ENCODE measurements at regions not wholly inside any gene's neighbourhood (a gene's known extent, or its start where the extent isn't known, plus 50 kb on each side); places are given as distances from the start of the nearest gene placed in this dataset.
"Not testable (repeated sequence)": the region's sequence is repeated elsewhere in the genome, so short reads cannot be mapped to it uniquely, and the experiment has no call there.

DNA sequence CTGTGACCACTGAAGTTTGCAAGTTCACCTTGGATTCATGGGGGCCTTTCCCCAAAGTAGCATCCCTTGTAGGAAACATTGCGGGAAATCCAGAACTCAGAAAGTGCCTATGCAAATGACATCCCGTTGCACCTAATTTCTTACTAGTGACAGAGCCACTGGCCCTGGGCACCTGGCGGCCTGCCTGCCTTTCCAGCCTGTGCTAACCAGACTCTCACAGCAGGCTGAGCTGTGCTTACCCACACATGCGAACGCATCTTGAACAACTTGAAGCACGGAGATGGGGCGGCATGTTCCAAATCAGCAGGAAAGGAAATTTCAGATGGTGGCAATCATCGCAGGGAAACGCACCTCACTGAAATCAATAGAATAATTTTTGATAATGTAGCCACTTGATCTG is 405.8 kb downstream of the TMEM182 start:
- no peak overlapping the region for H3K27ac ChIP-seq (ENCODE audit: low read length)
- DNase-seq = no peak
- no peaks in the 10 kb centered on the region for H3K4me1 ChIP-seq (ENCODE audit: control insufficient read depth, insufficient read depth, low read length)
- no peaks in the 10 kb centered on the region for H3K36me3 ChIP-seq (ENCODE audit: control insufficient read depth, insufficient read depth, low read length)
- H3K4me3 ChIP-seq (ENCODE audit: low read length) = no peak overlapping the region
- 80% methylated on average over 1 of the region's 9 CpGs for WGBS (ENCODE audit: insufficient coverage, low lambda C conversion rate)
- H3K9me3 ChIP-seq (ENCODE audit: control insufficient read depth, low read depth, low read length) = no peaks in the 10 kb centered on the region
- no peaks in the 10 kb centered on the region for H3K27me3 ChIP-seq (ENCODE audit: control insufficient read depth, insufficient read depth, low read length)

DNA sequence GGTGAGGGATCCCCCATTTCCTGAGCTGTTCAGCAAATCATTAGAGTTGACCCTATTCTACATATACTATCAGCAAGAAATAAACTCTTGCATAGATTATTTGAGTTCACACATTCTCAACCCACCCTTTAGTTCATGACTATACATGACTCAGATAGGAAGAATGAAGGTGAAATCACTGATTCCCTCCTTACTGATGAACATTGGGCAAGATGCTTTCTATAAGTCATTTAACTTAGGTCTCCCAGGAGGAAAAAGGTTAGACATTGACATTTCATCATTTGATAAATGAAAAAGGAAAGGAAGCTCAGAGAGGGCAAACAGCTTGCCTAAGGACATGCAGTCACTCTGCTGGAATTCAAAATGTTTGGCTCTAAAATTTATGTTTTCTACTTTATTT is 408.0 kb downstream of the TMEM182 start:
- no peak overlapping the region for H3K4me3 ChIP-seq (ENCODE audit: low read length)
- no peaks in the 10 kb centered on the region for H3K4me1 ChIP-seq (ENCODE audit: control insufficient read depth, insufficient read depth, low read length)
- no peaks in the 10 kb centered on the region for H3K9me3 ChIP-seq (ENCODE audit: control insufficient read depth, low read depth, low read length)
- H3K36me3 ChIP-seq (ENCODE audit: control insufficient read depth, insufficient read depth, low read length) = no peaks in the 10 kb centered on the region
- H3K27me3 ChIP-seq (ENCODE audit: control insufficient read depth, insufficient read depth, low read length) = no peaks in the 10 kb centered on the region
- H3K27ac ChIP-seq (ENCODE audit: low read length) = no peak overlapping the region
- DNase-seq = no peak

DNA sequence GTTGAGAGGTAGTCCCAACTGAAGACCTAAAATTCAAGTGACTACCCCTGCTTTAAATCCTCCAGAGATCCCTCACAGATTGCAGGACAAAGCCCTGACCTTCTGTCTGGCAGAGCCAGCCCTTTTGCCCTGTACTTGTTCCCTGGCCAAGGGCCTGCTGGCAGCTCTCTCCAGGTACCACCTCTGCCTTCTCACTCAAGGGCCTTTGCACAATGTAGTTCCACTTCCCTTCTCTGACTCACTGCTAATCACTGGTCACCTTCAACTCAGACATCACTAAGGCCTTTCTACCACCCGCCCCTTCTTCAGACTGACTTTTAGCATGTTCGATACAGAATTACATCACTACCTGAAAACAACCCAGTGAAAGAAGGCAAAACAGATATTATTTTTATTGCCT is 411.0 kb downstream of the TMEM182 start:
- Histone ChIP-seq H3K4me3 (ENCODE audit: low read length) (no peak overlapping the region), H3K36me3 (ENCODE audit: control insufficient read depth, insufficient read depth, low read length) (no peaks in the 10 kb centered on the region), H3K27me3 (ENCODE audit: control insufficient read depth, insufficient read depth, low read length) (no peaks in the 10 kb centered on the region), H3K9me3 (ENCODE audit: control insufficient read depth, low read depth, low read length) (no peaks in the 10 kb centered on the region), H3K27ac (ENCODE audit: low read length) (no peak overlapping the region), H3K4me1 (ENCODE audit: control insufficient read depth, insufficient read depth, low read length) (no peaks in the 10 kb centered on the region)
- WGBS (ENCODE audit: insufficient coverage, low lambda C conversion rate) = 100% methylated on average over 1 of the region's 2 CpGs
- DNase-seq = no peak

DNA sequence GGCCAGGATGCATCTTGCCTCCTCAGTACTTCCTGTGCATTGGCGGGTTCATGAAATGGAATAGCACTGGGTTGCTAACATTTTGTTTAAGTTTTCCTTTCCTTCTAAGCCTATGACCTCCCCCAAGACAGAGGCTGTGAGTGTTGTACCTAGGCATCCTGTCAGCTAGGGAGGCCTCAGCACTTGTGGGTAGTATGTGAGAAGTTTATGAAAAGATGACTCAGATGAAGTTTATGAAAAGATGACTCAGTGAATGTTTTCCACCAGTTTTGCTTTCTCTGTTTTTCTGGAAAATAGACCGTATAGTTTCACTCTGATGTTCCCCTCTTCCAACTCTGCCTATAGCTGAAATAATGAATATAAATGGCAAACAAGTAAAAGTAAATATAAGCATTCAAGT is 412.9 kb downstream of the TMEM182 start:
- WGBS (ENCODE audit: insufficient coverage, low lambda C conversion rate) = no CpG with 5 or more reads among the region's 2 CpGs
- Histone ChIP-seq H3K9me3 (ENCODE audit: control insufficient read depth, low read depth, low read length) (no peaks in the 10 kb centered on the region), H3K4me3 (ENCODE audit: low read length) (no peak overlapping the region), H3K4me1 (ENCODE audit: control insufficient read depth, insufficient read depth, low read length) (no peaks in the 10 kb centered on the region), H3K27ac (ENCODE audit: low read length) (no peak overlapping the region), H3K36me3 (ENCODE audit: control insufficient read depth, insufficient read depth, low read length) (no peaks in the 10 kb centered on the region), H3K27me3 (ENCODE audit: control insufficient read depth, insufficient read depth, low read length) (no peaks in the 10 kb centered on the region)
- no peak for DNase-seq

DNA sequence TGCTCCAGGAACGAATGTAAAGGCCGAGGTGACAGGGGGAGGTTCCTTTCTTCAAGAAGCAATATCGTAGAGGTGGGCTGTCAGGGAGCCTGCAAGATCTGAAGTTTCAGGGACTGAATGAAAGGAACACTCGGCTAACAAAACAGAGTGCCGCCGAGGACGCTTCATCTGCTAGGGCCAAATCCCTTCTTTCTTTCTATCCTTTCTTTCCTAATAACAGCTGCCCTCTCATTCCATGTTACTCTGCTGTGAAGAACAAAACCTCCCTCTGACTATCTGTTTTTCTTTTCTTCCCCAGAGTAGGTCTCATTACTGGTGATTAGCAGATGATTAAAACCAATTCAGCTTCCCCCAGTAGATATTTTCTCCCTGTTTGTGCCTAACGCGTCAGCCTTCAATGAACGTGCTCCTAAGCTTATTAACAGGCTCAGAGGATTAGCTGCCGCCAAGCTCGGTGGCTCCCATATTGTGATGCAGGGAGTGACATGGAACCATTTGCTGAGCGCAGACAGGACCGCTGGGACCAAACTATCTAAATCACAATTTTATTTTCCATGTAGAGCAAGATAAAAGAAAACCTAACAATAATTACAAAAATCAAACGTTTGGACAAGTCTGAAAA is 414.6 kb downstream of the TMEM182 start:
- no peaks in the 10 kb centered on the region for H3K27me3 ChIP-seq (ENCODE audit: control insufficient read depth, insufficient read depth, low read length)

DNA sequence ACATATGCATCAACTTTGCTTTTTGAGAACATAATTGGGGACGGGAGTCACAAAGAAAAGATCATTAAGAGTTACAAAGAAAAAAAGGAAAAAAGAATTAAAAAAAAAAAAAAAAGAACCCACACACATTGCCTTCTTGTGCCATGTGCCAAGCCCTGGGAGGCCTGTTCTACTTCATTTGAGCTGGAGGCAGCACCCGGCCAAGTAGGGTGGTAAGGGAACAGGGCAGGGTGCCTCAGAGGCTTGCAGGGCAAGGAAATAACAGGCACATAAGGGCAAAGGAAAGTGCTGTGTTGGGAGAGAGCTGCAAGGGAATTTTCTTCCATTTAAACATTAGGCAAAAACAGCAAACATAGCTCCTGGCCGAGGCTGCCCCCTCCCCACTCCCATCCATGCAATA is 418.0 kb downstream of the TMEM182 start:
- Histone ChIP-seq H3K36me3 (ENCODE audit: control insufficient read depth, insufficient read depth, low read length) (no peaks in the 10 kb centered on the region), H3K27me3 (ENCODE audit: control insufficient read depth, insufficient read depth, low read length) (no peaks in the 10 kb centered on the region), H3K4me3 (ENCODE audit: low read length) (no peak overlapping the region), H3K9me3 (ENCODE audit: control insufficient read depth, low read depth, low read length) (no peaks in the 10 kb centered on the region), H3K27ac (ENCODE audit: low read length) (no peak overlapping the region), H3K4me1 (ENCODE audit: control insufficient read depth, insufficient read depth, low read length) (no peaks in the 10 kb centered on the region)
- DNase-seq = no peak
- WGBS (ENCODE audit: insufficient coverage, low lambda C conversion rate) = 83% methylated on average over 1 of the region's 3 CpGs

More for the DNA sequence above, 414.6 kb downstream of the TMEM182 start:
- H3K4me1 ChIP-seq (ENCODE audit: control insufficient read depth, insufficient read depth, low read length) = no peaks in the 10 kb centered on the region
- DNase-seq = no peak
- no peaks in the 10 kb centered on the region for H3K9me3 ChIP-seq (ENCODE audit: control insufficient read depth, low read depth, low read length)
- H3K27ac ChIP-seq (ENCODE audit: low read length) = no peak overlapping the region
- 83% methylated on average over 1 of the region's 15 CpGs for WGBS (ENCODE audit: insufficient coverage, low lambda C conversion rate)
- no peak overlapping the region for H3K4me3 ChIP-seq (ENCODE audit: low read length)
- no peaks in the 10 kb centered on the region for H3K36me3 ChIP-seq (ENCODE audit: control insufficient read depth, insufficient read depth, low read length)

DNA sequence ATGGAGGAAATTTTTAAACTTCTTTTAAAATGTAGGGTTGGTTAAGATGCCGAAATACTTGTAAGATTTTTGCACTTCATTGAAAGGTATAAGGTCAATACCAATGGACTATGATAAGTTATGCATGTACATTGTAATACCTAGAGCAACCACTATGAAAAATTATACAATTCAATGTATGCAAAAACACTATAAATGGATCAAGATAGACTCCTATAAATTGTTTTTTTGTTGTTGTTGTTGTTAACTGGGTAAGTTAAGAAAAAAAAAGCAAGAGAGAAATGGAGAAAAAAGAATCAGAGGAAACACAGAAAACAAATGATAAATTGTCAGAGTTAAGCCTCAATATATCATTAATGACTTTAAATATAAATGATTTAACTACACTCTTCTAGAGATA is 421.2 kb downstream of the TMEM182 start:
- WGBS (ENCODE audit: insufficient coverage, low lambda C conversion rate) = no CpG with 5 or more reads among the region's 1 CpG
- Histone ChIP-seq H3K36me3 (ENCODE audit: control insufficient read depth, insufficient read depth, low read length) (no peaks in the 10 kb centered on the region), H3K9me3 (ENCODE audit: control insufficient read depth, low read depth, low read length) (no peaks in the 10 kb centered on the region), H3K4me3 (ENCODE audit: low read length) (no peak overlapping the region), H3K27me3 (ENCODE audit: control insufficient read depth, insufficient read depth, low read length) (no peaks in the 10 kb centered on the region), H3K4me1 (ENCODE audit: control insufficient read depth, insufficient read depth, low read length) (no peaks in the 10 kb centered on the region), H3K27ac (ENCODE audit: low read length) (no peak overlapping the region)
- DNase-seq = no peak

DNA sequence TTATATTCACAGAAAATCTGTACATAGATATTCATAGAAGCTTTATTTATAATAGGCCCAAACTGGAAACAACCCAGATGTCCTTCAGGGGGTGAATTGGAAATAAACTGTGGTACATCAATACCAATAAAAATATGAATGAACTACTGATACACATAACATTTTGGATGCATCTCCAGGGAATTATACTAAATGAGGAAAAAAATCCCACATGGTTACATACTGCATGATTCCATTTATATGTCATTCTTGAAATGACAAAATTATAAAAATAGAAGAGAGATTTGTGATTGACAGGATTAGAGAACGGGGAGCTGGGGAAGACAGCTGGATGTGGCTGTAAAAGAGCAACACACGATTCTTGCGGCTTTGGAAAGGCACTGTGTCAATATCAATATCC is 435.0 kb downstream of the TMEM182 start:
- Histone ChIP-seq H3K36me3 (ENCODE audit: control insufficient read depth, insufficient read depth, low read length) (no peaks in the 10 kb centered on the region), H3K4me1 (ENCODE audit: control insufficient read depth, insufficient read depth, low read length) (no peaks in the 10 kb centered on the region), H3K27me3 (ENCODE audit: control insufficient read depth, insufficient read depth, low read length) (no peaks in the 10 kb centered on the region), H3K4me3 (ENCODE audit: low read length) (no peak overlapping the region), H3K9me3 (ENCODE audit: control insufficient read depth, low read depth, low read length) (no peaks in the 10 kb centered on the region), H3K27ac (ENCODE audit: low read length) (no peak overlapping the region)
- no peak for DNase-seq
- no CpG with 5 or more reads among the region's 3 CpGs for WGBS (ENCODE audit: insufficient coverage, low lambda C conversion rate)

DNA sequence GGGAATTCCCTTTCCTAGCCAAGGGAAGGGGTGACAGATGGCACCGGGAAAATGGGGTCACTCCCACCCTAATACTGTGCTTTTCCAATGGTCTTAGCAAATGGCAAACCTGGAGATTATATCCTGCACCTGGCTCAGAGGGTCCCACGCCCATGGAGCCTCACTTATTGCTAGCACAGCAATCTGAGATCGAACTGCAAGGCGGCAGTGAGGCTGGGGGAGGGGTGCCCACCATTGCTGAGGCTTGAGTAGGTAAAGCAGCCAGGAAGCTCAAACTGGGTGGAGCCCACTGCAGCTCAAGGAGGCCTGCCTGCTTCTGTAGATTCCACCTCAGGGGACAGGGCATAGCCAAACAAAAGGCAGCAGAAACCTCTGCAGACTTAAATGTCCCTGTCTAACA is 438.9 kb downstream of the TMEM182 start:
- not testable (repeated sequence) for H3K27me3 ChIP-seq (ENCODE audit: control insufficient read depth, insufficient read depth, low read length); H3K4me3 ChIP-seq (ENCODE audit: low read length); H3K36me3 ChIP-seq (ENCODE audit: control insufficient read depth, insufficient read depth, low read length); DNase-seq; H3K4me1 ChIP-seq (ENCODE audit: control insufficient read depth, insufficient read depth, low read length); H3K9me3 ChIP-seq (ENCODE audit: control insufficient read depth, low read depth, low read length); H3K27ac ChIP-seq (ENCODE audit: low read length)
- WGBS (ENCODE audit: insufficient coverage, low lambda C conversion rate) = no CpG with 5 or more reads among the region's 4 CpGs

DNA sequence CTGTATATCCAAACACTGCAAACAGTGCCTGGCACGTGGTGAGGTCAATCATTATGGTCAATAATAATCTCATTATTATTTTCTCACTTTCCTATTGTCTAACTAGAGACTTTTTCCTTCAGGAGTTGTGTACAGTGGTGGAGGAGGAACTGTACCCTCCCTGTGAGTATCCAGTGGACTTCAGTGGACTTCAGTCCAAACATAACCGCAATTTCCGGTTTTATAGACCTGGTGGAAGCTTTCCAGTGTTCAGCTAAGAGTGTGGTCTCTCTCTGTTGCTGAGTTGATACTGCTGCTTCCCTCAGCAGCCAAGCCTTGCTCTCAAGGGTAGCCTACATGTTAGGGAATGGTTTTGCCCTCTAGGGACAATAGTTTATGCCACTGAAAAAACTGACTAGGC is 447.1 kb downstream of the TMEM182 start:
- H3K9me3 ChIP-seq (ENCODE audit: control insufficient read depth, low read depth, low read length) = no peaks in the 10 kb centered on the region
- DNase-seq = no peak
- H3K36me3 ChIP-seq (ENCODE audit: control insufficient read depth, insufficient read depth, low read length) = no peaks in the 10 kb centered on the region
- H3K27ac ChIP-seq (ENCODE audit: low read length) = no peak overlapping the region
- no peaks in the 10 kb centered on the region for H3K4me1 ChIP-seq (ENCODE audit: control insufficient read depth, insufficient read depth, low read length)
- H3K4me3 ChIP-seq (ENCODE audit: low read length) = no peak overlapping the region
- no CpG with 5 or more reads among the region's 3 CpGs for WGBS (ENCODE audit: insufficient coverage, low lambda C conversion rate)
- no peaks in the 10 kb centered on the region for H3K27me3 ChIP-seq (ENCODE audit: control insufficient read depth, insufficient read depth, low read length)

DNA sequence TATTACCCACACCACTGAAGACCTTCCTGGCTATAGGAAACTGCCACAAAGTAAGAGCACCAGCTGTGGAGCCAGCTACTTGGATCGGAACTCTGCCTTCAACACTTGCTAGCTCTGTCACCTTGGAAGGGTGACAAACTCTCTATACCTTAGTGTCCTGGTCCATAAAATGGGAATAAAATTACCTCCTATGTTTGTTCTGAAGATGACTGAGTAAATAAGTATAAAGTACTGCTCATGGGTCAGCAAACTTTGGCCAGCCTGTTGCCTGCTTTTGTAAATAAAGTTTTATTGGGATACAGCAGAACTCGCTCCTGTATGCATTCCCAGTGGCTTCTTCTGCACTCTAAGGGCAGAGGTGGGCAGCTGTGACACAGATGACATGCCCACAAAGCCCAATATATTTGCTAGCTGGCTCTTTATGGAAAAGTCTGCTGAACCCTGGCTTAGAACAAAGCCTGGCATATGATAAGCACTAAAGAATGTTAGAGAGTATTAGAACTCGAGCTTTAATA is 451.3 kb downstream of the TMEM182 start:
- Histone ChIP-seq H3K27ac (ENCODE audit: low read length) (no peak overlapping the region), H3K4me1 (ENCODE audit: control insufficient read depth, insufficient read depth, low read length) (no peaks in the 10 kb centered on the region), H3K27me3 (ENCODE audit: control insufficient read depth, insufficient read depth, low read length) (no peaks in the 10 kb centered on the region), H3K36me3 (ENCODE audit: control insufficient read depth, insufficient read depth, low read length) (no peaks in the 10 kb centered on the region), H3K4me3 (ENCODE audit: low read length) (no peak overlapping the region), H3K9me3 (ENCODE audit: control insufficient read depth, low read depth, low read length) (no peaks in the 10 kb centered on the region)
- no peak for DNase-seq
- WGBS (ENCODE audit: insufficient coverage, low lambda C conversion rate) = 100% methylated on average over 1 of the region's 3 CpGs

All from large intestine (tissue), 3 donors.